Neural crest cell (in vitro differentiated cells): ENCODE measurements at regions not wholly inside any gene's neighbourhood (a gene's known extent, or its start where the extent isn't known, plus 50 kb on each side); places are given as distances from the start of the nearest gene placed in this dataset.

Experiments used
- DNase-seq: peaks from one replicate; pipeline ENCODE4 v3.0.0; 2021; ENCODE audit warnings: low read depth, mixed read lengths, low spot score
- H3K27ac Mint-ChIP-seq: one replicate; pipeline ENCODE4 v1.8.0; 2021; ENCODE audit warnings: mild to moderate bottlenecking, mixed read lengths; ENCODE audit not compliant: unreplicated experiment
- H3K27me3 Mint-ChIP-seq: 2 replicates; pipeline ENCODE4 v1.8.0; 2021; ENCODE audit warnings: low read depth, mild to moderate bottlenecking, mixed read lengths
- H3K36me3 Mint-ChIP-seq: 2 replicates; pipeline ENCODE4 v1.8.0; 2021; ENCODE audit warnings: low read depth, mild to moderate bottlenecking, mixed read lengths
- H3K4me1 Mint-ChIP-seq: 2 replicates; pipeline ENCODE4 v1.8.0; 2021; ENCODE audit warnings: mixed read lengths
- H3K4me3 Mint-ChIP-seq: one replicate; pipeline ENCODE4 v1.8.0; 2021; ENCODE audit warnings: mild to moderate bottlenecking, mixed read lengths
- H3K9me3 Mint-ChIP-seq: 2 replicates; pipeline ENCODE4 v1.8.0; 2021; ENCODE audit warnings: mixed read lengths
- CTCF ChIP-seq: fragments of 200-600 bp; sonication (generic); conservative IDR thresholded peaks from 2 replicates; pipeline ENCODE4 v1.5.0; 2021; ENCODE audit warnings: antibody characterized with exemption, mild to moderate bottlenecking

GRCh38 chr10:65559369-65559768 lies 1366.5 kb upstream of the LRRTM3 start:
- DNase-seq, result no peak
- TF ChIP-seq CTCF, result no peak
- Mint-ChIP-seq H3K4me3 (no peak overlapping the region), H3K27ac (no peak overlapping the region), H3K9me3 (peaks cover 4% of the 10 kb centered on the region), H3K27me3 (no peaks in the 10 kb centered on the region), H3K4me1 (no peaks in the 10 kb centered on the region), H3K36me3 (no peaks in the 10 kb centered on the region)

DNA sequence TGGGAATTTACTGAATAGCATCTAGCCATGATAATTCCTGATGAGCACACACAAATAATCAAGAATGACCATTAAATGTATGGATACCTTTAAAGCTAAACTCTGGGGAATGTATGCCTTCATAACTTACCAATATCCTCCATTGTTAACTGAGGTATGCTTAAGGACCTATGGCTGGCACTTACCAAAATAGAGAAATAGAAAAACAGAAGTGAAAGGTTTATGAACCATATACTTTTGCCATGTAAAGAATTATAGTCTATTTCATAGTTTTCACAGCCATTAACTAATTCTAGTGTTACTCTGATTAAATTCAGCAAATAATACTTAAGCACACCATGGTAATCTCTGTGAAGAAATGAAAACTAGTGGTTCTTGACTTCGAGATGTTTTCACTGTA lies 1360.6 kb upstream of the LRRTM3 start:
- H3K9me3 Mint-ChIP-seq, result peaks cover 4% of the 10 kb centered on the region
- DNase-seq, result no peak
- H3K4me3 Mint-ChIP-seq, result no peak overlapping the region
- peaks cover 25% of the 10 kb centered on the region for H3K4me1 Mint-ChIP-seq
- no peaks in the 10 kb centered on the region for H3K27me3 Mint-ChIP-seq
- H3K27ac Mint-ChIP-seq, result no peak overlapping the region
- no peak for TF ChIP-seq CTCF
- H3K36me3 Mint-ChIP-seq, result no peaks in the 10 kb centered on the region

DNA sequence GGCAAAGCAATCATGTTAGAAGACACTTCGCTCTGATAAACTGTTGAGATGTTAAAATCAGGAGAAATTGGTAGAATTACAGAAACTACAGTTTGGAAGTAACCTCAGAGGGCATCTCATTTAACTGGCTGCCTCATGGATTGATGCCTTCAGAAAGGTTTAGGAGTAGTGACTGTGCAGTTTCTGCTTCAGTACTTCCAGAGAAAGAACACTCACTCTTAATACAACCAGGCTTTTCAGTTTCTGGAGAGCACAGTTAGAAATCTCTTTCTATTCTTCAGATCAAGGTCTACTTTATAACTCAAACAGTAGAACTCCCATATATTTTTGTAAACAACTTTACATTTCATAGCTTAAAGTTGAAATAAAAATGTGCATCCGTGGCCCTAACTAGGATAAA lies 1358.9 kb upstream of the LRRTM3 start:
- Mint-ChIP-seq H3K36me3 (no peaks in the 10 kb centered on the region), H3K4me1 (peaks cover 31% of the 10 kb centered on the region), H3K27ac (peak overlapping the region; percentile 57), H3K9me3 (peaks cover 4% of the 10 kb centered on the region), H3K27me3 (no peaks in the 10 kb centered on the region), H3K4me3 (no peak overlapping the region)
- no peak for TF ChIP-seq CTCF
- no peak for DNase-seq

GRCh38 chr10:65570143-65571010 lies 1355.5 kb upstream of the LRRTM3 start:
- Mint-ChIP-seq H3K27me3 (no peaks in the 10 kb centered on the region), H3K27ac (peak overlapping the region; percentile 14), H3K36me3 (no peaks in the 10 kb centered on the region), H3K4me1 (peaks cover 31% of the 10 kb centered on the region), H3K4me3 (peak overlapping the region; percentile 79), H3K9me3 (no peaks in the 10 kb centered on the region)
- no peak for TF ChIP-seq CTCF
- peak; percentile 3 for DNase-seq

GRCh38 chr10:65571011-65571570 lies 1354.7 kb upstream of the LRRTM3 start:
- no peak for DNase-seq
- H3K36me3 Mint-ChIP-seq, result no peaks in the 10 kb centered on the region
- H3K4me1 Mint-ChIP-seq, result peaks cover 31% of the 10 kb centered on the region
- TF ChIP-seq CTCF, result no peak
- H3K4me3 Mint-ChIP-seq, result peak overlapping the region; percentile 79
- H3K27ac Mint-ChIP-seq, result peak overlapping the region; percentile 79
- H3K9me3 Mint-ChIP-seq, result no peaks in the 10 kb centered on the region
- no peaks in the 10 kb centered on the region for H3K27me3 Mint-ChIP-seq
